Activated T-cell treated with anti-CD3 and anti-CD28 coated beads, Interleukin-2, amount 50 U/mL, for 4 hours (primary cell): ENCODE measurements at regions not wholly inside any gene's neighbourhood (a gene's known extent, or its start where the extent isn't known, plus 50 kb on each side); places are given as distances from the start of the nearest gene placed in this dataset.
"Not testable (repeated sequence)": the region's sequence is repeated elsewhere in the genome, so short reads cannot be mapped to it uniquely, and the experiment has no call there.

Experiments used
- ATAC-seq, 2 donors: fragments of 200-7000 bp; cut with Tn5 transposase; one replicate each; pipeline ENCODE4 v1.10.0; 2021
- DNase-seq: peaks from one replicate; pipeline ENCODE4 v3.0.0-alpha.2; 2020
- H3K27me3 Mint-ChIP-seq: one replicate; pipeline ENCODE4 v1.8.0; 2021; ENCODE audit warnings: low read depth, mixed read lengths
- H3K36me3 Mint-ChIP-seq: one replicate; pipeline ENCODE4 v1.8.0; 2022; ENCODE audit warnings: mixed read lengths; ENCODE audit not compliant: insufficient read depth
- H3K4me1 Mint-ChIP-seq: one replicate; pipeline ENCODE4 v1.8.0; 2021; ENCODE audit warnings: low read depth, mixed read lengths
- H3K4me3 Mint-ChIP-seq: one replicate; pipeline ENCODE4 v1.8.0; 2021; ENCODE audit warnings: mild to moderate bottlenecking, moderate library complexity, mixed read lengths
- H3K9me3 Mint-ChIP-seq: one replicate; pipeline ENCODE4 v1.8.0; 2021; ENCODE audit warnings: mixed read lengths

DNA sequence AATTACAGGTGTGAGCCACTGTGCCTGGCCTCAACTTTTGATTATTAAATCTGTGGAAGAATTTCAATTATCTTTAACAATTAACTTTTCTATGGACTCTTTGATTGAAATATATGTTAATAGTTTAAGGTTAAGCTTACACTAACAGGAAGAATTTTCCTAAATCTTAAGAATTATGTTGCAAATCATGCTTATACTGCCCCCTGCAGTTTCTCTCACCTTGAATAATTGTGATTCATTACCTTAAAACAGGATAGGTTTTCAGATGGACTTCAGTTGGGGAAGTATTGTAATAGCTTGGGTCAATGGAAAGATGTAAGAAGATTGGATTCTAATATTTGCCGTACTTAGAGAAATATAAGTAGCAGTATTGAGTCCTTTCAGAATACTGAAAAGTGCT, 66.5 kb upstream of the NIPA1 start:
- not testable (repeated sequence) for H3K36me3 Mint-ChIP-seq, H3K4me3 Mint-ChIP-seq, H3K9me3 Mint-ChIP-seq

DNA sequence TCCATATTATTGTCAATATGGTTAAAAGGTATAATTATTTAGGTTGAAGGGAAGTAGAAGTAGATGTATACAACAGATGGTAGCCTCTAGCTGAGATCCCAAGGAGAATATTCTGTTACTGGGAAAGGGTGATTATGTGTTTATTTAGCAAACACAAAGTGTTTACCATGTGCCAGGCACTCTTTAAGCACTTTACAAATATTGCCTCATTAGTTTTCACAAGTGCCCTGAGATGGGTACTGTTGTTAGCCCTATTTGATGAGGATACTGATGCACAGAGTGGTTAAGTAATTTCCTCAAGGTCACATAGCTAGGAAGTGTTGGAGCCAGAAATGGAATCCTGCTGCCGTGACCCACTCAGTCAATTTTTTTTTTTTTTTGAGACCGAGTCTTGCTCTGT, 60.3 kb upstream of the NIPA1 start:
- H3K9me3 Mint-ChIP-seq, H3K4me1 Mint-ChIP-seq, DNase-seq, ATAC-seq, H3K4me3 Mint-ChIP-seq, H3K36me3 Mint-ChIP-seq: not testable (repeated sequence)
- peaks cover 15% of the 10 kb centered on the region for H3K27me3 Mint-ChIP-seq

More for the DNA sequence above, 66.5 kb upstream of the NIPA1 start:
- not testable (repeated sequence) for DNase-seq, H3K4me1 Mint-ChIP-seq, ATAC-seq
- H3K27me3 Mint-ChIP-seq = peaks cover 27% of the 10 kb centered on the region

DNA sequence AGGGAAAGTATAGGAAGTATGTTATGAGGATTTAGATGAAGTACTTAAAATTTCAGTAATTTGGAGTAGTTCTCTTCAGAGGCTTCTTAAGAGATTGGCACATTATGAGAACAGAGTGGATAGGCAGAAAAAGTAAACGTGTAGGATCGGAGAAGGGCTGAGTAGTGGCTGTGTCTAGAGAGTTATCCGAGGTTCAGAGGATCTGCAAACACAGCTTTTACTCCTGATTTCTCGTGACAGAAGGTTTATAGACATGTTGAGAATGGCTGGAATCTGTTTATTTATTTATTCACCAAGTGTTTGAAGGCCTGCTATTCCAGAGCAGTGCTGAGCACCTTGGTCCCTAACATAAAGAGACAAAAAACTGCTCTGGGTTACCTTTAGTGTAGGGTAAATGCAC, 51.4 kb upstream of the NIPA1 start:
- not testable (repeated sequence) for H3K9me3 Mint-ChIP-seq, ATAC-seq, H3K36me3 Mint-ChIP-seq, DNase-seq, H3K4me3 Mint-ChIP-seq
- Mint-ChIP-seq H3K27me3 (peaks cover 15% of the 10 kb centered on the region), H3K4me1 (peaks cover 13% of the 10 kb centered on the region)

DNA sequence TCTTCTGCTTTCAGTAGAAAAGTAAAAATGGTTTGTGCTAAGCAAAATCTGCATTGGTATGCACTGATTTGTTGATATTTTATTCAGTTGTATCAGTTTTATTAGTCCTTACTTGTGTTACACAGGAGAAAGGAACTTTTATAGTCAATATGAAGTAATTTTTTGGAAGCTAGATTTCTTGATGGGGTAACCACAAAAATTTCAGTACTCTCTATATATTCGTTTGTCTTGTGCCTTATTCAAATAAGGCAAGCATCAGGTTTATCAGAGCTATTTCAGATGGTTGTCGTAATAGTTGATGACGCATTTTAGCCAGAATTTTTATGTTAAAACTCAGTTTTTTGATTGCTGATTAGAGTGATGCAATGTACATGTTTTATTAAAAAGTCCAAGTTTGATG, 50.7 kb upstream of the NIPA1 start:
- ATAC-seq = no peak

DNA sequence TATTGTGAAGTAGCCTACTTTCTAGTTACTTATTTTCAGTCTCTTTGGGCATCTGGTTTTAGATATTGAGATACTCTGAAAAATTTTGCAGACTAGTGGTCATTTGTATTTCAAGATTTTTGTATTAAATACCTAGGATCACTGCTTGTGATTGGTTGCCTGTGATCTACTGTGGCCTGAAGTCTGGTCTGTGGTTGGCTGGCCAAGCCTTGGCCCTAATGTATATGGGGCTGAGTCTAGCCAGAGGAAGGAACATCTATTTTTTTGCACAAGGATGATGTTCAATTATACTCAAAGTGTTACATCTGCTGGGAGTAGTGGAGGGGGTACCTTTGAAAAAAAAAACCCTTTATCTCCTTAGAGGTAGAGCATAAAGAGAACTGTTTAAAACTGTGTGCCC, 50.2 kb upstream of the NIPA1 start:
- not testable (repeated sequence) for H3K36me3 Mint-ChIP-seq, DNase-seq, H3K9me3 Mint-ChIP-seq, ATAC-seq, H3K4me3 Mint-ChIP-seq
- Mint-ChIP-seq H3K4me1 (peaks cover 15% of the 10 kb centered on the region), H3K27me3 (peaks cover 19% of the 10 kb centered on the region)

More for the DNA sequence above, 50.7 kb upstream of the NIPA1 start:
- Mint-ChIP-seq H3K4me3 (no peak overlapping the region), H3K9me3 (no peaks in the 10 kb centered on the region), H3K27me3 (peaks cover 19% of the 10 kb centered on the region), H3K4me1 (peaks cover 15% of the 10 kb centered on the region), H3K36me3 (no peaks in the 10 kb centered on the region)
- DNase-seq = no peak
